Pancreas (tissue), 10 donors: ENCODE measurements at regions not wholly inside any gene's neighbourhood (a gene's known extent, or its start where the extent isn't known, plus 50 kb on each side); places are given as distances from the start of the nearest gene placed in this dataset.
"Not testable (repeated sequence)": the region's sequence is repeated elsewhere in the genome, so short reads cannot be mapped to it uniquely, and the experiment has no call there.

Experiments
- ATAC-seq, 4 donors: fragments of 200-7000 bp; cut with Tn5 transposase; one replicate each; pipeline versions ENCODE4 v1.8.0 to v1.9.1; 2020; ENCODE audit warnings: mild to moderate bottlenecking in 4 of 4, moderate library complexity in 4 of 4
- DNase-seq, 6 donors: peaks; one replicate each; pipeline ENCODE4 v3.0.0-alpha.2; 2020
- FAIRE-seq: peaks from 2 replicates; lab custom pipeline; 2012; peaks lifted over from hg19 to GRCh38; lab: Jason Lieb, UNC
- H3K27ac ChIP-seq, 4 donors: fragments of 200-600 bp; sonication (generic); 1 replicate in 3 of 4; 2 replicates in 1 of 4; pipeline versions ENCODE4 v1.5.0 to v1.8.0; 2020
- H3K27me3 ChIP-seq, 4 donors: fragments of 200-600 bp; one replicate each; pipeline ENCODE4 v1.8.0; 2021
- H3K36me3 ChIP-seq, 3 donors: fragments of 200-600 bp; sonication (generic) in 1 of 3; one replicate each; pipeline versions ENCODE4 v1.5.0 to v1.8.0; 2020 to 2021
- H3K4me1 ChIP-seq, 3 donors: fragments of 200-600 bp; one replicate each; pipeline ENCODE4 v1.8.0; 2021
- H3K4me3 ChIP-seq, 4 donors: fragments of 200-600 bp; sonication (generic) in 2 of 4; one replicate each; pipeline versions ENCODE4 v1.5.0 to v1.8.0; 2020 to 2021
- H3K9me3 ChIP-seq, 4 donors: fragments of 200-600 bp; one replicate each; pipeline ENCODE4 v1.8.0; 2021
- WGBS, 2 donors: extraction: QIAGEN DNeasy Blood & Tissue Kit; methylation state at CpG; one replicate each; pipeline ENCODE4 v1.1.7; 2013; 5-methylcytosine and 5-hydroxymethylcytosine counted together
- intact Hi-C, 3 donors: fragments of 100-400 bp; cut with DNase I; formaldehyde crosslinking; loops; one replicate each; pipeline versions ENCODE4 v1.11.1 to v1.14.2; 2022
- TF ChIP-seq, protein P1 (sequence below), 4 donors: fragments of 200-600 bp; sonication (generic) in 3 of 4; IDR thresholded peaks; one replicate each; pipeline versions ENCODE4 v1.5.0 to v1.8.0; 2021; ENCODE audit warnings: antibody characterized with exemption in 4 of 4
- donor health status: healthy with polysubstance abuse.
- donor health status: DM: no; HTN: no; CAD: no; lungs with moderate emphysema.
- donor health status: DM: no; HTN: no; CAD: no.
- donor health status: control.
- donor health status: control.
- donor health status: Bipolar disorder and iron deficiency.
- donor health status: DM: yes; HTN: yes; CAD: no.
- donor health status: DM: no; HTN: no; CAD: no.
- donor health status: DM: no; HTN: no; CAD: no.
- donor health status: DM: yes; HTN: yes; CAD: no.

DNA sequence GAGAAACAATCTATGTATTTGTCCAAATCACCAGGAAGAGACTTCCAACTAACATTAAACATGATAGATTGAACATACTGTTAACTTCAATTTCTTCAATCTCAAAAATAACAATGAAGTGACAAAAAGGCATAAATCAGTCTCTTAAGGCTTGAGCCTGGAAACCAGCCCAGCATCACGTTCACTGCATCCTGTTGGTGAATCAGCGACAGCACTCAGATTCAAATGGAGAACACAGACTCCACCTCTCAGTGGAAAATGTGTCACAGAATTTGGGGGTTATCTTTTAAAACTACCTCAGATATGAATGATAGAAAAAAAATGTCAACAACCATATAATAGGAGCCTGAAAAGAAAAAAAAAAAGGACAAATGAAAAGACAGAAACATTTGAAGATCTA is 212.0 kb downstream of the MINAR1 start:
- no peak for DNase-seq
- no peaks in the 10 kb centered on the region for H3K4me1 ChIP-seq
- intact Hi-C loops = no loop called here
- no peak overlapping the region for H3K4me3 ChIP-seq
- TF ChIP-seq, protein P1, sequence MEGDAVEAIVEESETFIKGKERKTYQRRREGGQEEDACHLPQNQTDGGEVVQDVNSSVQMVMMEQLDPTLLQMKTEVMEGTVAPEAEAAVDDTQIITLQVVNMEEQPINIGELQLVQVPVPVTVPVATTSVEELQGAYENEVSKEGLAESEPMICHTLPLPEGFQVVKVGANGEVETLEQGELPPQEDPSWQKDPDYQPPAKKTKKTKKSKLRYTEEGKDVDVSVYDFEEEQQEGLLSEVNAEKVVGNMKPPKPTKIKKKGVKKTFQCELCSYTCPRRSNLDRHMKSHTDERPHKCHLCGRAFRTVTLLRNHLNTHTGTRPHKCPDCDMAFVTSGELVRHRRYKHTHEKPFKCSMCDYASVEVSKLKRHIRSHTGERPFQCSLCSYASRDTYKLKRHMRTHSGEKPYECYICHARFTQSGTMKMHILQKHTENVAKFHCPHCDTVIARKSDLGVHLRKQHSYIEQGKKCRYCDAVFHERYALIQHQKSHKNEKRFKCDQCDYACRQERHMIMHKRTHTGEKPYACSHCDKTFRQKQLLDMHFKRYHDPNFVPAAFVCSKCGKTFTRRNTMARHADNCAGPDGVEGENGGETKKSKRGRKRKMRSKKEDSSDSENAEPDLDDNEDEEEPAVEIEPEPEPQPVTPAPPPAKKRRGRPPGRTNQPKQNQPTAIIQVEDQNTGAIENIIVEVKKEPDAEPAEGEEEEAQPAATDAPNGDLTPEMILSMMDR (IDR thresholded peaks at IDR 0.05) = no peak
- WGBS, 2 donors = 79 to 87% methylated on average over 2 of the region's 2 CpGs
- no peaks in the 10 kb centered on the region for H3K9me3 ChIP-seq
- H3K27me3 ChIP-seq = no peaks in the 10 kb centered on the region
- H3K27ac ChIP-seq = no peak overlapping the region
- no peak for FAIRE-seq
- no peak for ATAC-seq
- no peaks in the 10 kb centered on the region for H3K36me3 ChIP-seq

DNA sequence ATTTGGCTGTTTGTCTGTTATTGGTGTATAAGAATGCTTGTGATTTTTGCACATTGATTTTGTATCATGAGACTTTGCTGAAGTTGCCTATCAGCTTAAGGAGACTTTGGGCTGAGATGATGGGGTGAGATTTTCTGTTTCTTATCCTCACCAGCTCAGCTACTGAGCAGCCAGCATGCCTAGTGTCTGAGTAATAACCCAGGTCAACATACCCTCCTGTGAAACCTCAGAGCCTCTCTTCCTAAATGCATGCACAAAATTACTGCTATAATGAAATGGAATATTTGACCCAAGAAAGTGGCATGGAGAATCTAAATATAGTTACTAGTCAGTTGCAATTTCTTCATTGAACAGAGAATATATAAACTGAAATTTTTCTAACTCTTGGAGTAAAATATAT is 220.8 kb downstream of the MINAR1 start:
- FAIRE-seq, H3K27ac ChIP-seq, ATAC-seq, H3K27me3 ChIP-seq, DNase-seq, H3K4me3 ChIP-seq, H3K4me1 ChIP-seq, intact Hi-C loops, H3K9me3 ChIP-seq, H3K36me3 ChIP-seq: not testable (repeated sequence)

DNA sequence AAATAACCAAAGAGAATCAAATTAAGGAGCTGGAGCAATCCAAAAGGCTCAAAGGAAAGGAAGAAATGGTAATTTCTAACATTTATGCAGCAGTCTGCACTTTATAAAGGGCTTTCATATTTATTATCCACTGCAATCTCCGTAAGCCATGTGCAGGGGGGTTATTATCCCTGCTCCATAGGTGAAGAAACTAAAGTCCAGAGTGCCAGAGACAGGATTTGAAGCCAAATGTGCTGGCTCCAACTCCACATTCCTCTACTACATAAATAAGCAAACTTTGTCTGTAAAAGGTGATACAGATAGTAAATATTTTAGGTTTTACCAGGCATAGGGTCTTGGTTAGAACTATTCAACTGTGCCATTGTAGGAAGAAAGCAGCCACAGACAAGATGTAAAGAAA is 221.4 kb downstream of the MINAR1 start:
- intact Hi-C loops = no loop called here
- TF ChIP-seq, protein P1 (IDR thresholded peaks at IDR 0.05) = no peak
- H3K27ac ChIP-seq = no peak overlapping the region
- DNase-seq (no peak), ATAC-seq (no peak), FAIRE-seq (no peak)
- no peak overlapping the region for H3K4me3 ChIP-seq
- no peaks in the 10 kb centered on the region for H3K9me3 ChIP-seq
- no peaks in the 10 kb centered on the region for H3K36me3 ChIP-seq
- no peaks in the 10 kb centered on the region for H3K27me3 ChIP-seq
- no peaks in the 10 kb centered on the region for H3K4me1 ChIP-seq
- WGBS, 2 donors = 53 to 57% methylated on average over 1 of the region's 1 CpG

DNA sequence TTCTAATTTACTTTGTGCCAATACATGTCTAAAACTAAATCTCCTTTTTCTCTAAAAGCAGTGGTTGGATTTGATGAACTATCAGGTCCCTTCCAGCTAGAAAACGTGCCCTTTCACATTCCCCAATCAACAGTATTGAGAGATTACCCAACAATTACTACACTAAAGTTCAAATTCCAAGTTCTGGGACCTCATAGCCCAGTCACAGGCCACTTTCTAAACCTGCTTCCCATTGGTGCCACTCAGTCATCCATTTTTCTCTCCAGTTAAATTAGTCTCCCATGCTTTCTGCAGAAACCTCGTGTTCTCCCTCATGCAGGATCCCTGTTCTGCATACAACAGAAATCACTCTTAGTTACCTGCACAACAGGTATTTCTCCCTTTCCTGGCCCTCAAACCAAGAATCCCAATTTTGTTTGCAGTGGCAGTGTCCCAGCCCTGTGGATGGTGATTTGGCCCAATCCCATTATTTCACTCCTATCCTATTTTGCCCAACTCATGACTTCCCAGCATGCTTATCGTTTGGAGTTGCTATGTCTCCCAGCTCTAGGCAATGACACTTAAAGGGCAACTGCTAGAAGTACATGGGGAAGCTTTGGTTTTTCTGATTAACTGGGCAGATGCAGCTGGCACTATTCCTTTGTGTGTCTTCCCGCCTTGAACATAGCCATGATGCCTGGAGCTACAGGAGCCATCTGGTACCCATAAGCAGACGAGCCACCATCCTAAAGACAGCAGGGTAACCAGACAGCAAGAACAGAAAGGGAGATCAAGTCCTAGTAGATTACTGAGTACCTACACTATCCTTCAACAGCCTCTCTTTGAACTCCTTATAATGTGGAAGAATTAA is 224.2 kb downstream of the MINAR1 start:
- Histone ChIP-seq H3K27ac (no peak overlapping the region), H3K36me3 (no peaks in the 10 kb centered on the region), H3K27me3 (no peaks in the 10 kb centered on the region), H3K9me3 (no peaks in the 10 kb centered on the region), H3K4me1 (no peaks in the 10 kb centered on the region), H3K4me3 (no peak overlapping the region)
- DNase-seq (no peak), ATAC-seq (no peak), FAIRE-seq (no peak)
- TF ChIP-seq, protein P1 (IDR thresholded peaks at IDR 0.05) = no peak
- intact Hi-C loops = no loop called here
- WGBS, 2 donors = 55 to 56% methylated on average over 5 of the region's 5 CpGs

DNA sequence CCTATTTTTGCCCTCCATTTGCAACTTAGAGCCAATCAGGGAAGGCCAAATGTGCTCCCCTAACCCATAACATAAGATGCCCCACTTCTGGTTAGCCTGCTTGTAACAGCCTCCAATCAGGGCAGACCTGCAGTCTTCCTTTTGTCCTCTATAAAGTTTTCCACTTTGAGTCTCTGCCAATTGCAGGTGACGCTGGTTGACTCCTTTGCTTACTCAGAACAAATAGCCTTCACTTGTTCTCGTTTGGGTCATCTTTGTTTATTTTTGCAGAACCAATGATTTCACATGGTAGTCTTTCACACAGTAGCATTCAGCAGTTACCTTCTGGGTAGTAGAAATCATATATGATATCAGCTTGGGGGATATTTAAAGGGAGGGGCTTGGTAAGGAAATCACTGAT is 225.6 kb downstream of the MINAR1 start:
- FAIRE-seq = no peak
- ATAC-seq = no peak
- intact Hi-C loops = no loop called here

More for the DNA sequence above, 225.6 kb downstream of the MINAR1 start:
- Histone ChIP-seq H3K4me1 (no peaks in the 10 kb centered on the region), H3K27me3 (no peaks in the 10 kb centered on the region), H3K27ac (no peak overlapping the region), H3K9me3 (no peaks in the 10 kb centered on the region), H3K4me3 (no peak overlapping the region), H3K36me3 (no peaks in the 10 kb centered on the region)
- TF ChIP-seq, protein P1 (IDR thresholded peaks at IDR 0.05) = no peak
- 12 to 19% methylated on average over 2 of the region's 2 CpGs for WGBS, 2 donors
- DNase-seq = no peak
